GM12872 (cell line): ENCODE measurements at regions not wholly inside any gene's neighbourhood (a gene's known extent, or its start where the extent isn't known, plus 50 kb on each side); places are given as distances from the start of the nearest gene placed in this dataset.

ENCODE experiments used
- TF ChIP-seq, protein P1 (sequence below): IDR thresholded peaks from 3 replicates; pipeline ENCODE4 v1.5.1; 2011; ENCODE audit warnings: low read depth, mild to moderate bottlenecking, low read length, moderate library complexity; ENCODE audit not compliant: insufficient read depth

DNA sequence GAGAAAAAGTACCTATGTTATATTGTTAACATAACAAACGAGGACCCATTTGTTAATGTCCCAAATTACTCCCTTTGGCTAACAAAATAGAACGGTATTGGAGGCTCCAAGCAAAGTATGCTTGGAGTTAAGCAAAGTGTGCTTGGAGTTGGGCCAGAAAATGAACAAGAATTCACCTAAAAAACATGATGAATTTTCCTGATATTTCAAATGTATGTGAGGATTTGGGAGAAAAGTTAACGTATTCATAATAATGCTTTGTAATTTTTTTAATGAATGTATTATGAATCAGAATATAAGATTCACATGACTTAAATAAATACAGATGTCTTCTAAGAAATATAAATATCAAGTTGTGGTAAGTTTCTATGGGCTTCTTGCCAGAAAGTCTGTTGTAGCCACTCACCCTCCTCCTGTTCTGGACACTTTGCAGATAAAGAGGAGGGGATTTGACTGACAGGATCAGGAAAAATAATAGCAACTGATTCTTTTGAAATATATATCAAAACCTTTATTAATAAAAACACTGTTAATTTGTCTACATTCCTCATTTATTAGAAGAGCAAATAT, 423.7 kb upstream of the MMADHC start:
- TF ChIP-seq, protein P1, sequence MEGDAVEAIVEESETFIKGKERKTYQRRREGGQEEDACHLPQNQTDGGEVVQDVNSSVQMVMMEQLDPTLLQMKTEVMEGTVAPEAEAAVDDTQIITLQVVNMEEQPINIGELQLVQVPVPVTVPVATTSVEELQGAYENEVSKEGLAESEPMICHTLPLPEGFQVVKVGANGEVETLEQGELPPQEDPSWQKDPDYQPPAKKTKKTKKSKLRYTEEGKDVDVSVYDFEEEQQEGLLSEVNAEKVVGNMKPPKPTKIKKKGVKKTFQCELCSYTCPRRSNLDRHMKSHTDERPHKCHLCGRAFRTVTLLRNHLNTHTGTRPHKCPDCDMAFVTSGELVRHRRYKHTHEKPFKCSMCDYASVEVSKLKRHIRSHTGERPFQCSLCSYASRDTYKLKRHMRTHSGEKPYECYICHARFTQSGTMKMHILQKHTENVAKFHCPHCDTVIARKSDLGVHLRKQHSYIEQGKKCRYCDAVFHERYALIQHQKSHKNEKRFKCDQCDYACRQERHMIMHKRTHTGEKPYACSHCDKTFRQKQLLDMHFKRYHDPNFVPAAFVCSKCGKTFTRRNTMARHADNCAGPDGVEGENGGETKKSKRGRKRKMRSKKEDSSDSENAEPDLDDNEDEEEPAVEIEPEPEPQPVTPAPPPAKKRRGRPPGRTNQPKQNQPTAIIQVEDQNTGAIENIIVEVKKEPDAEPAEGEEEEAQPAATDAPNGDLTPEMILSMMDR, result no peak

DNA sequence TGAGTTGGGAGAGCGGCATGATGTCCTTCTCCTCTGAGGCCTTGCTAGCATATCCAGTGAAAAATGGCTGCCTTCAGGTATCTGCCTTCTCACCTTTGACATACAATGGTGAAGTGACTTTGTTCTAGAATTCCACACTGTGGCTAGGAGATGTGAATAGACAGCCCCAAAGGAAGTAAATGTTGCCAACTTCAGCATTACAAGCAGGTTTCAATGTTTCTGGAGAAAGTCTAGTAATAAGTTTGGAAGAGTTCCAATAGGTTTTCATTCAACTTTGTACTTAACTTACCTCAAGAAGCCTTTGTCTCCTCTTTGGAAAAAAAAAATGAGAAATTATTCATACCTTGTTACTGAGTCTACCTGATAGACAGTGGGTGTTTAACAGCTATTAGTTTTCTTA, 421.3 kb upstream of the MMADHC start:
- TF ChIP-seq, protein P1, result no peak

GRCh38 chr2:150007815-150008430, 420.3 kb upstream of the MMADHC start:
- TF ChIP-seq, protein P1, result no peak

DNA sequence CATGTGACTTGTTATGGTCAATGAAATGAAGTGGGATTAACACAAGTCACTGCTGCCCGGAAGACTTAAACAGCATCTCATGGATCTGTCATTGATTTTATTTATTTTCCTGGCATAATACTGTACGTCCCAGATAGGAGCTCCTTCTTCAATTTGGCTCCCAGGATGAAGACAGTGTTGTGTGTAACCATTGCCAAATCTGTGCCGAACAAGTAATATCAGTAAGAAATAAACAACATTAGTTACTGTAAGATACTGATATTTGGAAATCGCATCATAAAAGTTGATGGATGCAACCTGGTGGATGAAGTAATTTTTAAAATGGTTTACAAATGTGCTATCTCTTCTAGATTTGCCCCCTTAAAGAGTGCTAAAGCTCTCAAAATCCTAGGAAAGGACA, 419.0 kb upstream of the MMADHC start:
- TF ChIP-seq, protein P1, result no peak

DNA sequence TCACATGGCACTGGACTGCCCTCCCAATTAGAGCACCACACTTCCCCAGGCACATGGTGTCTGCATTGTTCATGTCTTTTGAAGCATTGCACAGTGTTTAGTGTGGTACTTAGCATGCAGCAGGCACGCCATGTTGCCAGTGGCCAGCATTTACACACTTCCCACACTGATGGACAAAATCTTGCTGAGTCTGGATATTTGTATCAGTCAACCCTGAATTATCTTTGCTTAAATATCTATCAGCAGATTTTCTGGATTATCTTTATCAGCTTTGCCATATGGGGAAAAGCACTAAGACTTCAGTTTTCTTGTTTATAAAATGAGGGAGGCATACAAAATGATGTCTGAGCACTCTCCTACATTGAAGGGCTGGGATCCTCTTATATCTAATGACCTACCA, 416.0 kb upstream of the MMADHC start:
- TF ChIP-seq, protein P1, result no peak

DNA sequence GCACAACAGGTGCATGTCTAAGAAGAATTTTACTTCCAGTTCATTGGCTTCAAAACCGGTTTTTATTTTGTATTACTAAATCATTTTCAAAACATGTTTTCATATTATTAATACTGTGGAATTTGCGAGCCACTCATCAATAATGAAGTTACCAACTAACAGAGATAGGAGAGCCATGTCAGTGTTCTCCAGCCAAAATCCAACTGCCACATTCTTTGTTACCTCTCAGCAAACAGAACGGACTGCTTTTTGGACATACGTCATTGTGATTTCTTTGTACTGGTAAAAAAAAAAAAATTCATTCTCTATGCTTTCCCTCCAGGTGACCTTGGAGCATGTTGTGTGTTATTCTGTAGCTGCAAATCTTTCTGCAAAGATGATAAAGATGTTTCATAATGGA, 414.2 kb upstream of the MMADHC start:
- TF ChIP-seq, protein P1, result no peak

DNA sequence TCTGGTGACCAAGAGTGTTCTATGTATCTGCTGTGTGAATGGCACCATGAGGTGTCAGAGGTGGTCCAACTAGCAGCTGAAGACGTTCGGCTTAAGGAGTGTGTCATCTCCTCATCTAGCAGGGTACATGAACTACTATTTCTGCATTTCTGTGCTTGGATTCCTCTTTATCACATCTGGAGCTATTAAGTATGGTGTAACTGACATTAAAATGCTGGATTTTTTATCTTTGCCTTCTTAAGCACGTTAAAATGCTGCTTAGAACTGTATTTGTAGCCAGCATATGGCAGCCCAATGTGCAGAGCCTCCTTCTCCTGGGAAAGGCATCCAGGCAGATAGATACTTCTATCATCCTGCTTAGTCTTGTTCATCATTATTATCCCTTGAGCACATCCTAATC, 409.3 kb upstream of the MMADHC start:
- TF ChIP-seq, protein P1, result no peak
